Thyroid gland (tissue), 4 donors: ENCODE measurements at regions not wholly inside any gene's neighbourhood (a gene's known extent, or its start where the extent isn't known, plus 50 kb on each side); places are given as distances from the start of the nearest gene placed in this dataset.
A peak's percentile ranks its signal among the peaks of the same experiment; 100 is the strongest.

Source experiments
- DNase-seq, 2 donors: peaks; one replicate each; pipeline ENCODE4 v3.0.0-alpha.2; 2019
- H3K27ac ChIP-seq, 3 donors: fragments of 200-600 bp; sonication (generic); 1 replicate in 2 of 3; 2 replicates in 1 of 3; pipeline ENCODE4 v1.5.1; 2016 to 2019; ENCODE audit warnings: mild to moderate bottlenecking in 1 of 3, moderate library complexity in 1 of 3
- H3K27me3 ChIP-seq: fragments of 200-600 bp; sonication (generic); one replicate; pipeline ENCODE4 v1.5.1; 2019
- H3K36me3 ChIP-seq, 2 donors: fragments of 200-600 bp; sonication (generic); one replicate each; pipeline ENCODE4 v1.5.1; 2016 to 2019
- H3K4me1 ChIP-seq, 2 donors: fragments of 200-600 bp; sonication (generic); one replicate each; pipeline ENCODE4 v1.5.1; 2017 to 2019
- H3K4me3 ChIP-seq, 3 donors: fragments of 200-600 bp; sonication (generic); replicated peaks in 1 of 3; 1 replicate in 2 of 3; 2 replicates in 1 of 3; pipeline ENCODE4 v1.5.1; 2016; ENCODE audit warnings: mild to moderate bottlenecking in 1 of 3
- H3K9me3 ChIP-seq: fragments of 200-600 bp; sonication (generic); one replicate; pipeline ENCODE4 v1.5.1; 2017
- POLR2A ChIP-seq, 2 donors: fragments of 450-650 bp; IDR thresholded peaks; one replicate each; pipeline ENCODE4 v1.6.1; 2017; ENCODE audit warnings: antibody characterized with exemption in 2 of 2, mild to moderate bottlenecking in 2 of 2, moderate library complexity in 1 of 2
- WGBS, 2 donors: methylation state at CpG; one replicate each; pipeline ENCODE4 v1.1.5; 2017; 5-methylcytosine and 5-hydroxymethylcytosine counted together
- intact Hi-C: fragments of 100-400 bp; cut with DNase I; formaldehyde crosslinking; loops from one replicate; pipeline ENCODE4 v1.15.1; 2023
- TF ChIP-seq, protein P1 (sequence below), 6 experiments: fragments of 200-600 bp in 3 of 6; fragments of 450-650 bp in 3 of 6; sonication (generic) in 3 of 6; IDR thresholded peaks; one replicate each; pipeline ENCODE4 v1.5.1; 2016 to 2019; ENCODE audit warnings: antibody characterized with exemption in 6 of 6, mild to moderate bottlenecking in 2 of 6, inconsistent platforms in 1 of 6, moderate library complexity in 1 of 6

DNA sequence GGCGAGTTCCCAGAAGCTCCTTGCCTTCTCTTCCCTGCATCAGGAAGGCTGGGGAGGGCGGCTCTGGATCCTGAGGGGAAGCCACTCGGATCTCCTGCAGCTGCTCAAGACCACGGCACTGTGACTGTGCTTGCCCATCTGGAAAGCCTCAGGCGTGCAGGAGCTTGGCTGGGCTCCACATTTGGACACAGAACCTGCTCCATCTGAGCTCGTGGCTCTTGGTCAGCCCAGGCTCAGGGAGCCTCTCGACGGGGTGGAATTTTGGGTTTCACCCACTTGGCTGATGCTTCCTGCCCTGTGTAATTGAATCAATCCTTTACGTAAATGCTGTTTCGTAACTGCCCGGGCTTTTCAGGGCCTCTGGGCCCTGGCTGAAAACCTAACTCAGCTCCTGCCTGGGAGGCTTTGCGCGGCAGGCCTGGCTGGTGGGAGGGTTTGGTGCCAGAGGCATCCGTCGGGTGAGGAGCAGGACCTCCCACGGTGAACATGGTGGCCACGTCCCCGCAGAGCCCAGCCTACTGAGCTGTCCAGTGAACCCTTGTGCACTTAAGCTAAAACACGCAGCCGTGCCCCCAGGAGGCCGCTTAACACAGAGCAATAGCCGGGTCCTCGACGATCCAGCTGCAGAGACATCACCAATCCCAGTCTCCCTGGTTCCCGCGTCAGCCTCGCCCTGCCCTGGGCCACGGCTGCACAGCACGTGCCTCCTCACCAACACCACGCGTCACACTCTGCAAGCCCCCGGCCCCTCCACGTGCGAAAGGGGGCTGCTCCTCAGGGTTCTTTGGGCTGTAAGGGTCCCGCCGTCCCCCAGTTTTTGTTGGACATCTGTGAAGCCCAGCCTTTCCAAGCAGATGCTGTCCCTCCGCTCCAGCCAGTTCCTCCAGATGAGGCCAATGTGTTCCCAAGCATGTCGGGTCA is 241.0 kb downstream of the DLL1 start:
- peak; percentile 88 to 90 for DNase-seq
- intact Hi-C loops, result no loop called here
- Histone ChIP-seq H3K9me3 (no peaks in the 10 kb centered on the region), H3K27ac (peak overlapping the region in 1 of 3 donors; percentile 74), H3K4me3 (no peak overlapping the region), H3K4me1 (peaks cover 8 to 22% of the 10 kb centered on the region in 2 donors), H3K36me3 (no peaks in the 10 kb centered on the region), H3K27me3 (no peaks in the 10 kb centered on the region)
- no peak for TF ChIP-seq POLR2A (IDR thresholded peaks at IDR 0.05)
- TF ChIP-seq, protein P1, sequence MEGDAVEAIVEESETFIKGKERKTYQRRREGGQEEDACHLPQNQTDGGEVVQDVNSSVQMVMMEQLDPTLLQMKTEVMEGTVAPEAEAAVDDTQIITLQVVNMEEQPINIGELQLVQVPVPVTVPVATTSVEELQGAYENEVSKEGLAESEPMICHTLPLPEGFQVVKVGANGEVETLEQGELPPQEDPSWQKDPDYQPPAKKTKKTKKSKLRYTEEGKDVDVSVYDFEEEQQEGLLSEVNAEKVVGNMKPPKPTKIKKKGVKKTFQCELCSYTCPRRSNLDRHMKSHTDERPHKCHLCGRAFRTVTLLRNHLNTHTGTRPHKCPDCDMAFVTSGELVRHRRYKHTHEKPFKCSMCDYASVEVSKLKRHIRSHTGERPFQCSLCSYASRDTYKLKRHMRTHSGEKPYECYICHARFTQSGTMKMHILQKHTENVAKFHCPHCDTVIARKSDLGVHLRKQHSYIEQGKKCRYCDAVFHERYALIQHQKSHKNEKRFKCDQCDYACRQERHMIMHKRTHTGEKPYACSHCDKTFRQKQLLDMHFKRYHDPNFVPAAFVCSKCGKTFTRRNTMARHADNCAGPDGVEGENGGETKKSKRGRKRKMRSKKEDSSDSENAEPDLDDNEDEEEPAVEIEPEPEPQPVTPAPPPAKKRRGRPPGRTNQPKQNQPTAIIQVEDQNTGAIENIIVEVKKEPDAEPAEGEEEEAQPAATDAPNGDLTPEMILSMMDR (IDR thresholded peaks at IDR 0.05), result no peak
- WGBS, 2 donors, result 57 to 63% methylated on average over 18 to 27 of the region's 38 CpGs

DNA sequence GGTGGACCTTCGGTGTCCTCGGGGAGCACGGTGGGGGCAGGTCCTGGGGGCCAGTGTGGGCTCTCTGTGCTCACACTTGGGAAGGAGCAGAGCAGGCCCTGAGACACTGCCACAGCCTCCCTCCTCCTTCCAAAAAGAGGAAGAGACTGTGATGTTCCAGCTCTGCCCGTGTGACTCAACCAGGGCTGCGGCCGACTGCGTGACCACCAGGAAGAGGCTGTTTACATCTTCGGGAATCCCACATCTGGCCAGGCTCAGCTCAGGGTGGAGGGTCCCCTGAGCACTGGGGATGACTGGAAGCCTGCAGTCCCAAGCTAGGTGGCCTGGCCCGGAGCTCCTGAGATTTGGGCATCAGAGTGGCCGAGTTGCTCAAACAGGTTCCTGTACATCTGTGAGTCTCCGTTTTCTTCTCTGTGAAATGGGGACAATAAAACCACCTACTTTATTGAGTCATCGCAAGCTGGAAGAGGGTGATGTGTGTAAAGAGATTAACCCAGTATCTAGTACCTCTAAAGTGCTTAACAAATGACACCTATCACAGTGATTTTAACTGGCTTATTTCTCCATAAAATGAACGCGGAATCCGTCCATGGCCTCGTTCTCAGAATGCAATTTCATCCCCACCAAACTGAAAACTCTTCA is 242.1 kb downstream of the DLL1 start:
- Histone ChIP-seq H3K4me3 (no peak overlapping the region), H3K27me3 (no peaks in the 10 kb centered on the region), H3K36me3 (no peaks in the 10 kb centered on the region), H3K4me1 (peaks cover 8 to 16% of the 10 kb centered on the region in 2 donors), H3K9me3 (no peaks in the 10 kb centered on the region), H3K27ac (no peak overlapping the region)
- 79 to 89% methylated on average over 15 to 16 of the region's 16 CpGs for WGBS, 2 donors
- intact Hi-C loops, result no loop called here
- TF ChIP-seq POLR2A (IDR thresholded peaks at IDR 0.05), result no peak
- TF ChIP-seq, protein P1 (IDR thresholded peaks at IDR 0.05), result no peak
- DNase-seq, result peak in 1 of 2 donors; percentile 16

DNA sequence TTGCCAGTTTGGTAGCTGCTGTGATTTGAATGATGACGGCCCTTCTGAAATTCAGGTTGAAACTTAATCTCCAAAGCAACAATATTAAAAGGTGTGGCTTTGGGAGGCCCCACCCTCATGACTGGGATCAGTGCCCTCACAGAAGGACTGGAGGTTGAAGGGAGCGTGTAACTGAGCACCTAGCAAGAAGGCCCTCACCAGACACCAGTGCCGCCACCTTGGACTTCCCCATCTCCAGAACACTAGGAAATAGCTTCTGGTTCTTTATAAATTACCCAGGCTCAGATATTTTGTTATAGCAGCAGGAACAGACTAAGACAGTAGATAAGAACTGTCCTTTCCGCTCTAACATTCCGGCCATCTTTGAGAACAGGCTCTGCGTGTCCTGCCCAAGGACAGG is 243.1 kb downstream of the DLL1 start:
- WGBS, 2 donors, result 96 to 98% methylated on average over 6 of the region's 6 CpGs
- no peak for TF ChIP-seq POLR2A (IDR thresholded peaks at IDR 0.05)
- TF ChIP-seq, protein P1 (IDR thresholded peaks at IDR 0.05), result no peak
- H3K9me3 ChIP-seq, result no peaks in the 10 kb centered on the region
- DNase-seq, result no peak
- no peaks in the 10 kb centered on the region for H3K27me3 ChIP-seq
- no peak overlapping the region for H3K4me3 ChIP-seq
- H3K36me3 ChIP-seq, result no peaks in the 10 kb centered on the region
- no peak overlapping the region for H3K27ac ChIP-seq
- H3K4me1 ChIP-seq, result peaks cover 8 to 16% of the 10 kb centered on the region in 2 donors
- intact Hi-C loops, result no loop called here

DNA sequence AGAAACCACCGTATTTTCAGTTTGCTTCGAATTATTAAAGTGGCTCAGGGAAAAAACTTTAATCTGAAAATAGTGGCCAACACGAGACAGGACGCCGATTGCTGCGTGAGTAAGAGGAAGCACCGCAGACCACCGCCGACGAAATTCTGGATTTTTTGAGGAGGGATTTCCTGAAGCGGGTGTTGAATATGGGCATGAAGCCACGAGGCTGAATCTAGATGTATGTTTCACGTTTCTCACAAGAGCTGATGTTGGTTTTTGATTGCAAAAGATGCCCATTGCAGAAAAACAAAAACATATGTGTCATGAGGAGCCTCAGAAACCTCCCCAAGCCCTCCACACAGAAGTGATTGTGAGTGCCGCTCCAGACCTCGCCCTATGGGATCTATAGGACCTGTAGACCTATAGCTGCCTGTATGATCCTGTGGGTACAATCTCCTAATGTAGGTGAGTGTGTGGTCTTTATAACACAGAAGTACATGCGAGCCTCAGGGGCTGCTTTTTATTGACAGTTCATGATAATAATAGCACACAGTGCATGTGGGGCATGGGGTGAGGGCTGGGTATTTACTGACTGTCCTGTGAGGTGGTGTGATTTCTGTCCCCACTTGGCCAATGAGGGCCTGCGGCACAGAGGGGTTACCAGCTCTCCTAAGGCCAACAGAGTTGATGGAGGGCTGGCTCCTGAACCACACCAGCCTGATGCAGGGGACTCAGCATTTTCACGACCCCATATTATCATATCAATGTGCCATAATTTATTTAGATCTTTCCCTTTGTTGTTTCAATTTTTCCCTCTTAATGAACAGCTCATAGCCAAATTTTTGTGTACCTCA is 243.9 kb downstream of the DLL1 start:
- peaks cover 8 to 16% of the 10 kb centered on the region in 2 donors for H3K4me1 ChIP-seq
- no peaks in the 10 kb centered on the region for H3K36me3 ChIP-seq
- H3K9me3 ChIP-seq, result no peaks in the 10 kb centered on the region
- intact Hi-C loops, result no loop called here
- no peak overlapping the region for H3K4me3 ChIP-seq
- H3K27me3 ChIP-seq, result no peaks in the 10 kb centered on the region
- DNase-seq, result no peak
- TF ChIP-seq, protein P1 (IDR thresholded peaks at IDR 0.05), result no peak
- no peak for TF ChIP-seq POLR2A (IDR thresholded peaks at IDR 0.05)
- 66 to 74% methylated on average over 18 of the region's 18 CpGs for WGBS, 2 donors
- no peak overlapping the region for H3K27ac ChIP-seq
